ENCODE measurements at regions not wholly inside any gene's neighbourhood (a gene's known extent, or its start where the extent isn't known, plus 50 kb on each side); places are given as distances from the start of the nearest gene placed in this dataset.

GRCh38 chr2:14220101-14220500 lies 412.4 kb upstream of the LRATD1 start:
- H3K4me3 ChIP-seq (ENCODE audit: low read depth in 1 of 2, low read length in 2 of 2) = no peak overlapping the region
- H3K9me3 ChIP-seq (ENCODE audit: control insufficient read depth in 1 of 2, low read length in 2 of 2) = no peaks in the 10 kb centered on the region
- no peaks in the 10 kb centered on the region for H3K27me3 ChIP-seq (ENCODE audit: low read depth, low read length)
- no peaks in the 10 kb centered on the region for H3K4me1 ChIP-seq (ENCODE audit: control insufficient read depth in 1 of 2, insufficient read depth in 2 of 2, low read length in 2 of 2)
- no peaks in the 10 kb centered on the region for H3K36me3 ChIP-seq (ENCODE audit: control insufficient read depth in 1 of 2, insufficient read depth in 2 of 2, low read length in 2 of 2)
- no peak overlapping the region for H3K27ac ChIP-seq (ENCODE audit: low read length)

DNA sequence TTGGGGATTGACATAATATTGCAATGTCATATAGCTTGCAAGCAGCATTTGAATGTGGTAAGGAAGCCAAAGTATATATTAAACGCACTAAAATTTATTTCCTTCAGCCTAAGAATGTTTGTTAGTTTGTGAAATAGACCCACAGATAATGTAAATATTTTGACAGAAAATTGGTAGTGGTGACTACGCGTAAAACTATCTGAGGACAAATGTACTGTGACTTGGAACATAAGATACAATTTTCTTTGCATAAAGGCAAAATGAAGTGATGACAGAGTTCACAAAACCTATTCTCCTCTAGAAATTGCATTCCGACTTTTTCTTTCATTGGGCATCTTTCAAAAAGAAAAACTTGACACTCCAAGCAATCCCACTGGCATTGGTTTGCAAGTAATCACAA lies 411.1 kb upstream of the LRATD1 start:
- Histone ChIP-seq H3K4me1 (ENCODE audit: control insufficient read depth in 1 of 2, insufficient read depth in 2 of 2, low read length in 2 of 2) (no peaks in the 10 kb centered on the region), H3K36me3 (ENCODE audit: control insufficient read depth in 1 of 2, insufficient read depth in 2 of 2, low read length in 2 of 2) (no peaks in the 10 kb centered on the region), H3K9me3 (ENCODE audit: control insufficient read depth in 1 of 2, low read length in 2 of 2) (no peaks in the 10 kb centered on the region), H3K27me3 (ENCODE audit: low read depth, low read length) (no peaks in the 10 kb centered on the region), H3K27ac (ENCODE audit: low read length) (no peak overlapping the region), H3K4me3 (ENCODE audit: low read depth in 1 of 2, low read length in 2 of 2) (no peak overlapping the region)

GRCh38 chr2:14223576-14223975 lies 408.9 kb upstream of the LRATD1 start:
- no peak overlapping the region for H3K4me3 ChIP-seq (ENCODE audit: low read depth in 1 of 2, low read length in 2 of 2)
- H3K9me3 ChIP-seq (ENCODE audit: control insufficient read depth in 1 of 2, low read length in 2 of 2) = no peaks in the 10 kb centered on the region
- no peaks in the 10 kb centered on the region for H3K36me3 ChIP-seq (ENCODE audit: control insufficient read depth in 1 of 2, insufficient read depth in 2 of 2, low read length in 2 of 2)
- H3K4me1 ChIP-seq (ENCODE audit: control insufficient read depth in 1 of 2, insufficient read depth in 2 of 2, low read length in 2 of 2) = no peaks in the 10 kb centered on the region
- no peak overlapping the region for H3K27ac ChIP-seq (ENCODE audit: low read length)
- no peaks in the 10 kb centered on the region for H3K27me3 ChIP-seq (ENCODE audit: low read depth, low read length)

DNA sequence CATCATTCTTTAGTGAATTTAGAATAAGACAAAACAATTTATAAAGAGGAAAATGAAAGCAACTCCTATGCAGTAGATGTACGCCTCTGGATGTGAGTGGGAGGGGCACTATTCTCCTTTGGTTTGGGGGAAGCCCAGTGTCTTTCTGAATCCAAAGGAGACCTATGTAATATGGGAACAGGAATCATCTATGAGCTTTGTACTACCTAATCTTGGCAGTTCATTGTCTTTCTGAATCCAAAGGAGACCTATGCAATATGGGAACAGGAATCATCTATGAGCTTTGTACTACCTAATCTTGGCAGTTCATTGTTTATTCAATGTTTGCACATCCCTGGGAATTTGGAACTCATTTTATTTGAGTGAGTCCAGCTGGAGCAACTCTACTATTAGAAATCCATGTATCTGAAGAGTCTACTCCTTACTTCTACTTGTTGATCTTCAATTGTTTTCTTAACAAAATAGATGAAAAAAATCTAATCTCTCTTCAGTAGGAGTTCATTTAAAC lies 401.1 kb upstream of the LRATD1 start:
- Histone ChIP-seq H3K36me3 (ENCODE audit: control insufficient read depth in 1 of 2, insufficient read depth in 2 of 2, low read length in 2 of 2) (no peaks in the 10 kb centered on the region), H3K4me3 (ENCODE audit: low read depth in 1 of 2, low read length in 2 of 2) (no peak overlapping the region), H3K4me1 (ENCODE audit: control insufficient read depth in 1 of 2, insufficient read depth in 2 of 2, low read length in 2 of 2) (no peaks in the 10 kb centered on the region), H3K9me3 (ENCODE audit: control insufficient read depth in 1 of 2, low read length in 2 of 2) (no peaks in the 10 kb centered on the region), H3K27me3 (ENCODE audit: low read depth, low read length) (no peaks in the 10 kb centered on the region), H3K27ac (ENCODE audit: low read length) (no peak overlapping the region)

GRCh38 chr2:14232217-14232616 lies 400.3 kb upstream of the LRATD1 start:
- no peak overlapping the region for H3K27ac ChIP-seq (ENCODE audit: low read length)
- H3K27me3 ChIP-seq (ENCODE audit: low read depth, low read length) = no peaks in the 10 kb centered on the region
- no peaks in the 10 kb centered on the region for H3K9me3 ChIP-seq (ENCODE audit: control insufficient read depth in 1 of 2, low read length in 2 of 2)
- no peaks in the 10 kb centered on the region for H3K4me1 ChIP-seq (ENCODE audit: control insufficient read depth in 1 of 2, insufficient read depth in 2 of 2, low read length in 2 of 2)
- no peak overlapping the region for H3K4me3 ChIP-seq (ENCODE audit: low read depth in 1 of 2, low read length in 2 of 2)
- no peaks in the 10 kb centered on the region for H3K36me3 ChIP-seq (ENCODE audit: control insufficient read depth in 1 of 2, insufficient read depth in 2 of 2, low read length in 2 of 2)

DNA sequence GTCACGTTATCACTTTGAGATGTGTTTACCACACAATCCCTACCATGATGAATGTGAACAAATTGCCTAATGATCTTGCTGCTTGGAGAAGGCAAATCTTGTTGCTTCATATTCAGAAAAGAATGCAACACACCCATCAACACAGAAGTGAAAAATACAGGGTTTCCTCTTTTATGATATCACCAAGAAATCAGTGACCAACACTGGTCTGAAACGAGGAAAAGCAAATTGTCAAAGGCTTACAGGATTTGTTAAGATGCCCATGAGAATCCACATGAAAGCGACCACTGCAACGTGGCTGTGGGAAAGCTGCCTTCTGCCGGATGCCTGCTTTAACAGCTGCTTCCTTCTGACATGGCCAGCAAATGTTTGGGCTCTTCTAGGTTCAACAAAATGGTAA lies 397.6 kb upstream of the LRATD1 start:
- H3K27me3 ChIP-seq (ENCODE audit: low read depth, low read length) = no peaks in the 10 kb centered on the region
- H3K27ac ChIP-seq (ENCODE audit: low read length) = no peak overlapping the region
- H3K9me3 ChIP-seq (ENCODE audit: control insufficient read depth in 1 of 2, low read length in 2 of 2) = no peaks in the 10 kb centered on the region
- no peaks in the 10 kb centered on the region for H3K4me1 ChIP-seq (ENCODE audit: control insufficient read depth in 1 of 2, insufficient read depth in 2 of 2, low read length in 2 of 2)
- no peak overlapping the region for H3K4me3 ChIP-seq (ENCODE audit: low read depth in 1 of 2, low read length in 2 of 2)
- no peaks in the 10 kb centered on the region for H3K36me3 ChIP-seq (ENCODE audit: control insufficient read depth in 1 of 2, insufficient read depth in 2 of 2, low read length in 2 of 2)

DNA sequence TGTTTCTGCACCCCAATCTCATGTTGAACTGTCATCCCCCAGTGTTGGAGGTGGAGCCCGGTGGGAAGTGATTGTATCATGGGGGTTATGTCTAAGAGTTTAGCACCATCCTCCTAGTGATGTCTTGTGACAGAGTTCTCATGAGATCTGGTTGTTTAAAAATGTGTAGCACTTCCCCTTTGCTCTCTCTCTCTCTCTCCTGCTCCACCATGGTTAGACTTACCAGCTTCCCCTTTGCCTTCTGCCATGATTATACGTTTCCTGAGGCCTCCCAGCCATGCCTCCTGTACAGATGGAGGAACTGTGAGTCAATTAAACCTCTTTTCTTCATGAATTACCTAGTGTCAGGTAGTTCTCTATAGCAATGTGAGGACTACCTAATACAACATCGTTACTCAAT lies 396.9 kb upstream of the LRATD1 start:
- no peaks in the 10 kb centered on the region for H3K9me3 ChIP-seq (ENCODE audit: control insufficient read depth in 1 of 2, low read length in 2 of 2)
- H3K36me3 ChIP-seq (ENCODE audit: control insufficient read depth in 1 of 2, insufficient read depth in 2 of 2, low read length in 2 of 2) = no peaks in the 10 kb centered on the region
- no peaks in the 10 kb centered on the region for H3K4me1 ChIP-seq (ENCODE audit: control insufficient read depth in 1 of 2, insufficient read depth in 2 of 2, low read length in 2 of 2)
- no peaks in the 10 kb centered on the region for H3K27me3 ChIP-seq (ENCODE audit: low read depth, low read length)
- H3K27ac ChIP-seq (ENCODE audit: low read length) = no peak overlapping the region
- no peak overlapping the region for H3K4me3 ChIP-seq (ENCODE audit: low read depth in 1 of 2, low read length in 2 of 2)

GRCh38 chr2:14237902-14238301 lies 394.6 kb upstream of the LRATD1 start:
- H3K4me1 ChIP-seq (ENCODE audit: control insufficient read depth in 1 of 2, insufficient read depth in 2 of 2, low read length in 2 of 2) = no peaks in the 10 kb centered on the region
- no peaks in the 10 kb centered on the region for H3K36me3 ChIP-seq (ENCODE audit: control insufficient read depth in 1 of 2, insufficient read depth in 2 of 2, low read length in 2 of 2)
- H3K4me3 ChIP-seq (ENCODE audit: low read depth in 1 of 2, low read length in 2 of 2) = no peak overlapping the region
- H3K27ac ChIP-seq (ENCODE audit: low read length) = no peak overlapping the region
- H3K9me3 ChIP-seq (ENCODE audit: control insufficient read depth in 1 of 2, low read length in 2 of 2) = no peaks in the 10 kb centered on the region
- H3K27me3 ChIP-seq (ENCODE audit: low read depth, low read length) = no peaks in the 10 kb centered on the region

- H3K4me3 ChIP-seq (ENCODE audit: low read depth in 1 of 2, low read length in 2 of 2) = no peak overlapping the region
- H3K27me3 ChIP-seq (ENCODE audit: low read depth, low read length) = no peaks in the 10 kb centered on the region
- H3K9me3 ChIP-seq (ENCODE audit: control insufficient read depth in 1 of 2, low read length in 2 of 2) = no peaks in the 10 kb centered on the region
- H3K4me1 ChIP-seq (ENCODE audit: control insufficient read depth in 1 of 2, insufficient read depth in 2 of 2, low read length in 2 of 2) = no peaks in the 10 kb centered on the region
- no peak overlapping the region for H3K27ac ChIP-seq (ENCODE audit: low read length)
- no peaks in the 10 kb centered on the region for H3K36me3 ChIP-seq (ENCODE audit: control insufficient read depth in 1 of 2, insufficient read depth in 2 of 2, low read length in 2 of 2)
Observed at GRCh38 chr2:14239605-14240004, 392.9 kb upstream of the LRATD1 start.

GRCh38 chr2:14240868-14241267 lies 391.6 kb upstream of the LRATD1 start:
- Histone ChIP-seq H3K4me1 (ENCODE audit: control insufficient read depth in 1 of 2, insufficient read depth in 2 of 2, low read length in 2 of 2) (no peaks in the 10 kb centered on the region), H3K27ac (ENCODE audit: low read length) (no peak overlapping the region), H3K4me3 (ENCODE audit: low read depth in 1 of 2, low read length in 2 of 2) (no peak overlapping the region), H3K27me3 (ENCODE audit: low read depth, low read length) (no peaks in the 10 kb centered on the region), H3K36me3 (ENCODE audit: control insufficient read depth in 1 of 2, insufficient read depth in 2 of 2, low read length in 2 of 2) (no peaks in the 10 kb centered on the region), H3K9me3 (ENCODE audit: control insufficient read depth in 1 of 2, low read length in 2 of 2) (no peaks in the 10 kb centered on the region)

DNA sequence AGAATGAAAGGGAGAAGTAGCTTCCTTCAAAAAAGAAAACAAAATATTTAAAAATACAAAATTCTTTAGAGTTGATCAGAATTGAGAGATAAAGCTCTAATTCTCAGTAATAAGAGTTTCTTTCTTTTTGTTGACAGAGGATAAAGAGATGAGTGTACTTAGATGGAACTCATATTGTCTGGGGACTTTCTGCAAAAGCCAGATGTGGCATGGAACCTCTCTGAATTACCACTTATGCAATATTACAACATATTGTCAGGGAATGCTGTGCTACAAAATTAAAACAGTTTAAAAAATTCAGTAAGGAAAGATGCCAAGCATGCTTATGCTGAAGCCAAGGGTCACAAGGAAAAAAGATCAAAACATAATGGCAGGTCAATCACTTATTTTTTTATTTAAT lies 386.6 kb upstream of the LRATD1 start:
- H3K4me3 ChIP-seq (ENCODE audit: low read depth in 1 of 2, low read length in 2 of 2) = no peak overlapping the region
- no peaks in the 10 kb centered on the region for H3K27me3 ChIP-seq (ENCODE audit: low read depth, low read length)
- no peaks in the 10 kb centered on the region for H3K4me1 ChIP-seq (ENCODE audit: control insufficient read depth in 1 of 2, insufficient read depth in 2 of 2, low read length in 2 of 2)
- no peak overlapping the region for H3K27ac ChIP-seq (ENCODE audit: low read length)
- no peaks in the 10 kb centered on the region for H3K36me3 ChIP-seq (ENCODE audit: control insufficient read depth in 1 of 2, insufficient read depth in 2 of 2, low read length in 2 of 2)
- H3K9me3 ChIP-seq (ENCODE audit: control insufficient read depth in 1 of 2, low read length in 2 of 2) = peaks cover 0 to 6% of the 10 kb centered on the region in 2 donors

- Histone ChIP-seq H3K27ac (ENCODE audit: low read length) (no peak overlapping the region), H3K9me3 (ENCODE audit: control insufficient read depth in 1 of 2, low read length in 2 of 2) (no peaks in the 10 kb centered on the region), H3K4me3 (ENCODE audit: low read depth in 1 of 2, low read length in 2 of 2) (no peak overlapping the region), H3K36me3 (ENCODE audit: control insufficient read depth in 1 of 2, insufficient read depth in 2 of 2, low read length in 2 of 2) (no peaks in the 10 kb centered on the region), H3K4me1 (ENCODE audit: control insufficient read depth in 1 of 2, insufficient read depth in 2 of 2, low read length in 2 of 2) (no peaks in the 10 kb centered on the region), H3K27me3 (ENCODE audit: low read depth, low read length) (no peaks in the 10 kb centered on the region)
Observed at GRCh38 chr2:14255135-14255820, 377.2 kb upstream of the LRATD1 start.

Data from muscle layer of duodenum (tissue), 2 donors.